H1 (cell line): ENCODE measurements at regions not wholly inside any gene's neighbourhood (a gene's known extent, or its start where the extent isn't known, plus 50 kb on each side); places are given as distances from the start of the nearest gene placed in this dataset.

Source experiments
- ASH2L ChIP-seq: fragments of 200-600, 300-600 bp; sonication (generic); IDR thresholded peaks from one replicate; pipeline ENCODE4 v1.7.1; 2017; ENCODE audit warnings: low read length
- CHD7 ChIP-seq: fragments of 300-600 bp; sonication (generic); IDR thresholded peaks from 2 replicates; pipeline ENCODE4 v1.7.1; 2012; ENCODE audit warnings: low read length, moderate library complexity, mild to moderate bottlenecking, inconsistent platforms; ENCODE audit not compliant: insufficient replicate concordance

GRCh38 chr2:10233131-10234012 is 69.3 kb upstream of the HPCAL1 start (continued):
- TF ChIP-seq CHD7 = no peak
- TF ChIP-seq ASH2L = peak; percentile 71
